ENCODE measurements at regions not wholly inside any gene's neighbourhood (a gene's known extent, or its start where the extent isn't known, plus 50 kb on each side); places are given as distances from the start of the nearest gene placed in this dataset.

- DNase-seq (ENCODE audit: low read depth in 2 of 2): no peak
These were observed 281.1 kb upstream of the SP4 start for GRCh38 chr7:21146642-21147423.

- no peak for DNase-seq (ENCODE audit: low read depth in 2 of 2)
These were observed 278.1 kb upstream of the SP4 start for GRCh38 chr7:21149809-21150208.

- DNase-seq (ENCODE audit: low read depth in 2 of 2): no peak
These were observed 273.3 kb upstream of the SP4 start for GRCh38 chr7:21154614-21155013.

- no peak for DNase-seq (ENCODE audit: low read depth in 2 of 2)
These were observed 268.4 kb upstream of the SP4 start for GRCh38 chr7:21159506-21159905.

- DNase-seq (ENCODE audit: low read depth in 2 of 2): no peak
These were observed 267.5 kb upstream of the SP4 start for GRCh38 chr7:21160401-21160800.

- no peak for DNase-seq (ENCODE audit: low read depth in 2 of 2)
These were observed 259.9 kb upstream of the SP4 start for GRCh38 chr7:21167942-21168341.

GRCh38 chr7:21169667-21170580, 258.0 kb upstream of the SP4 start:
- no peak for DNase-seq (ENCODE audit: low read depth in 2 of 2)

GRCh38 chr7:21172800-21173199, 255.1 kb upstream of the SP4 start:
- no peak for DNase-seq (ENCODE audit: low read depth in 2 of 2)

- DNase-seq (ENCODE audit: low read depth in 2 of 2): no peak
These were observed 254.4 kb upstream of the SP4 start for GRCh38 chr7:21173436-21173835.

GRCh38 chr7:21175714-21176113, 252.2 kb upstream of the SP4 start:
- DNase-seq (ENCODE audit: low read depth in 2 of 2): no peak

GRCh38 chr7:21184942-21185652, 242.8 kb upstream of the SP4 start:
- no peak for DNase-seq (ENCODE audit: low read depth in 2 of 2)

- no peak for DNase-seq (ENCODE audit: low read depth in 2 of 2)
These were observed 242.1 kb upstream of the SP4 start for GRCh38 chr7:21185653-21186265.

- DNase-seq (ENCODE audit: low read depth in 2 of 2): no peak
These were observed 236.4 kb upstream of the SP4 start for GRCh38 chr7:21191321-21192073.

- DNase-seq (ENCODE audit: low read depth in 2 of 2): no peak
These were observed 235.2 kb upstream of the SP4 start for GRCh38 chr7:21192657-21193056.

GRCh38 chr7:21193895-21194294, 234.0 kb upstream of the SP4 start:
- DNase-seq (ENCODE audit: low read depth in 2 of 2): no peak

- no peak for DNase-seq (ENCODE audit: low read depth in 2 of 2)
These were observed 232.9 kb upstream of the SP4 start for GRCh38 chr7:21194936-21195335.

GRCh38 chr7:21198921-21199320, 229.0 kb upstream of the SP4 start:
- DNase-seq (ENCODE audit: low read depth in 2 of 2): no peak

- DNase-seq (ENCODE audit: low read depth in 2 of 2): no peak
These were observed 227.4 kb upstream of the SP4 start for GRCh38 chr7:21200503-21200902.

- DNase-seq (ENCODE audit: low read depth in 2 of 2): no peak
These were observed 213.2 kb upstream of the SP4 start for GRCh38 chr7:21214657-21215056.

GRCh38 chr7:21215307-21215706, 212.6 kb upstream of the SP4 start:
- DNase-seq (ENCODE audit: low read depth in 2 of 2): no peak

GRCh38 chr7:21217365-21217764, 210.5 kb upstream of the SP4 start:
- DNase-seq (ENCODE audit: low read depth in 2 of 2): no peak

All from fibroblast of skin of left quadriceps (primary cell).